ENCODE measurements at regions not wholly inside any gene's neighbourhood (a gene's known extent, or its start where the extent isn't known, plus 50 kb on each side); places are given as distances from the start of the nearest gene placed in this dataset.
"Not testable (repeated sequence)": the region's sequence is repeated elsewhere in the genome, so short reads cannot be mapped to it uniquely, and the experiment has no call there.

GRCh38 chr11:57047610-57048009 lies 58.9 kb downstream of the OR5AK2 start:
- Histone ChIP-seq H3K36me3 (ENCODE audit: control insufficient read depth, insufficient read depth, low read length) (no peaks in the 10 kb centered on the region), H3K4me1 (ENCODE audit: control insufficient read depth, insufficient read depth, low read length) (no peaks in the 10 kb centered on the region), H3K27me3 (ENCODE audit: control insufficient read depth, insufficient read depth, low read length) (no peaks in the 10 kb centered on the region), H3K4me3 (ENCODE audit: low read depth, low read length) (no peak overlapping the region), H3K9me3 (ENCODE audit: control insufficient read depth, insufficient read depth, low read length) (no peaks in the 10 kb centered on the region), H3K9ac (ENCODE audit: low read depth, low read length) (no peak overlapping the region), H3K27ac (ENCODE audit: low read depth, low read length) (no peak overlapping the region)

- no peak overlapping the region for H3K27ac ChIP-seq (ENCODE audit: low read depth, low read length)
- no peak overlapping the region for H3K4me3 ChIP-seq (ENCODE audit: low read depth, low read length)
- no peak overlapping the region for H3K9ac ChIP-seq (ENCODE audit: low read depth, low read length)
- no peaks in the 10 kb centered on the region for H3K36me3 ChIP-seq (ENCODE audit: control insufficient read depth, insufficient read depth, low read length)
- no peaks in the 10 kb centered on the region for H3K9me3 ChIP-seq (ENCODE audit: control insufficient read depth, insufficient read depth, low read length)
- H3K27me3 ChIP-seq (ENCODE audit: control insufficient read depth, insufficient read depth, low read length): no peaks in the 10 kb centered on the region
- no peaks in the 10 kb centered on the region for H3K4me1 ChIP-seq (ENCODE audit: control insufficient read depth, insufficient read depth, low read length)
Measured at GRCh38 chr11:57049749-57050148, 61.0 kb downstream of the OR5AK2 start.

GRCh38 chr11:57054817-57055216 lies 66.1 kb downstream of the OR5AK2 start:
- Histone ChIP-seq H3K27ac (ENCODE audit: low read depth, low read length) (no peak overlapping the region), H3K9me3 (ENCODE audit: control insufficient read depth, insufficient read depth, low read length) (no peaks in the 10 kb centered on the region), H3K9ac (ENCODE audit: low read depth, low read length) (no peak overlapping the region), H3K4me1 (ENCODE audit: control insufficient read depth, insufficient read depth, low read length) (no peaks in the 10 kb centered on the region), H3K36me3 (ENCODE audit: control insufficient read depth, insufficient read depth, low read length) (no peaks in the 10 kb centered on the region), H3K4me3 (ENCODE audit: low read depth, low read length) (no peak overlapping the region), H3K27me3 (ENCODE audit: control insufficient read depth, insufficient read depth, low read length) (no peaks in the 10 kb centered on the region)

- Histone ChIP-seq H3K4me3 (ENCODE audit: low read depth, low read length) (no peak overlapping the region), H3K27ac (ENCODE audit: low read depth, low read length) (no peak overlapping the region), H3K9me3 (ENCODE audit: control insufficient read depth, insufficient read depth, low read length) (0 out of 2 replicates have a peak, but pooled peaks cover under 1% of the 10 kb centered on the region), H3K36me3 (ENCODE audit: control insufficient read depth, insufficient read depth, low read length) (no peaks in the 10 kb centered on the region), H3K9ac (ENCODE audit: low read depth, low read length) (no peak overlapping the region), H3K4me1 (ENCODE audit: control insufficient read depth, insufficient read depth, low read length) (no peaks in the 10 kb centered on the region), H3K27me3 (ENCODE audit: control insufficient read depth, insufficient read depth, low read length) (no peaks in the 10 kb centered on the region)
Measured at GRCh38 chr11:57055744-57056143, 67.0 kb downstream of the OR5AK2 start.

GRCh38 chr11:57056735-57057134 lies 68.0 kb downstream of the OR5AK2 start:
- H3K9me3 ChIP-seq (ENCODE audit: control insufficient read depth, insufficient read depth, low read length): peaks cover 3% of the 10 kb centered on the region; the same call in 1 of the 2 replicates
- H3K27ac ChIP-seq (ENCODE audit: low read depth, low read length): no peak overlapping the region
- H3K36me3 ChIP-seq (ENCODE audit: control insufficient read depth, insufficient read depth, low read length): no peaks in the 10 kb centered on the region
- no peaks in the 10 kb centered on the region for H3K27me3 ChIP-seq (ENCODE audit: control insufficient read depth, insufficient read depth, low read length)
- H3K4me3 ChIP-seq (ENCODE audit: low read depth, low read length): no peak overlapping the region
- H3K4me1 ChIP-seq (ENCODE audit: control insufficient read depth, insufficient read depth, low read length): no peaks in the 10 kb centered on the region
- no peak overlapping the region for H3K9ac ChIP-seq (ENCODE audit: low read depth, low read length)

- H3K9ac ChIP-seq (ENCODE audit: low read depth, low read length): no peak overlapping the region
- H3K4me1 ChIP-seq (ENCODE audit: control insufficient read depth, insufficient read depth, low read length): no peaks in the 10 kb centered on the region
- no peaks in the 10 kb centered on the region for H3K36me3 ChIP-seq (ENCODE audit: control insufficient read depth, insufficient read depth, low read length)
- peaks cover 9% of the 10 kb centered on the region for H3K9me3 ChIP-seq (ENCODE audit: control insufficient read depth, insufficient read depth, low read length)
- no peaks in the 10 kb centered on the region for H3K27me3 ChIP-seq (ENCODE audit: control insufficient read depth, insufficient read depth, low read length)
- no peak overlapping the region for H3K27ac ChIP-seq (ENCODE audit: low read depth, low read length)
- H3K4me3 ChIP-seq (ENCODE audit: low read depth, low read length): no peak overlapping the region
Measured at GRCh38 chr11:57057561-57057960, 68.8 kb downstream of the OR5AK2 start.

GRCh38 chr11:57062957-57063356 lies 74.2 kb downstream of the OR5AK2 start:
- not testable (repeated sequence) for H3K27ac ChIP-seq (ENCODE audit: low read depth, low read length)

GRCh38 chr11:57069942-57070341 lies 81.2 kb downstream of the OR5AK2 start:
- Histone ChIP-seq H3K36me3 (ENCODE audit: control insufficient read depth, insufficient read depth, low read length) (no peaks in the 10 kb centered on the region), H3K4me3 (ENCODE audit: low read depth, low read length) (no peak overlapping the region), H3K9me3 (ENCODE audit: control insufficient read depth, insufficient read depth, low read length) (no peaks in the 10 kb centered on the region), H3K27ac (ENCODE audit: low read depth, low read length) (no peak overlapping the region), H3K4me1 (ENCODE audit: control insufficient read depth, insufficient read depth, low read length) (no peaks in the 10 kb centered on the region), H3K9ac (ENCODE audit: low read depth, low read length) (no peak overlapping the region), H3K27me3 (ENCODE audit: control insufficient read depth, insufficient read depth, low read length) (no peaks in the 10 kb centered on the region)

More at GRCh38 chr11:57062957-57063356, 74.2 kb downstream of the OR5AK2 start:
- H3K4me1 ChIP-seq (ENCODE audit: control insufficient read depth, insufficient read depth, low read length); H3K36me3 ChIP-seq (ENCODE audit: control insufficient read depth, insufficient read depth, low read length); H3K4me3 ChIP-seq (ENCODE audit: low read depth, low read length); H3K27me3 ChIP-seq (ENCODE audit: control insufficient read depth, insufficient read depth, low read length); H3K9ac ChIP-seq (ENCODE audit: low read depth, low read length): not testable (repeated sequence)
- H3K9me3 ChIP-seq (ENCODE audit: control insufficient read depth, insufficient read depth, low read length): peaks cover 18% of the 10 kb centered on the region

- Histone ChIP-seq H3K27ac (ENCODE audit: low read depth, low read length) (no peak overlapping the region), H3K9me3 (ENCODE audit: control insufficient read depth, insufficient read depth, low read length) (no peaks in the 10 kb centered on the region), H3K9ac (ENCODE audit: low read depth, low read length) (no peak overlapping the region), H3K36me3 (ENCODE audit: control insufficient read depth, insufficient read depth, low read length) (no peaks in the 10 kb centered on the region), H3K4me1 (ENCODE audit: control insufficient read depth, insufficient read depth, low read length) (no peaks in the 10 kb centered on the region), H3K4me3 (ENCODE audit: low read depth, low read length) (no peak overlapping the region), H3K27me3 (ENCODE audit: control insufficient read depth, insufficient read depth, low read length) (no peaks in the 10 kb centered on the region)
Measured at GRCh38 chr11:57071829-57072228, 83.1 kb downstream of the OR5AK2 start.

GRCh38 chr11:57072640-57073039 lies 83.9 kb downstream of the OR5AK2 start:
- Histone ChIP-seq H3K4me3 (ENCODE audit: low read depth, low read length) (no peak overlapping the region), H3K4me1 (ENCODE audit: control insufficient read depth, insufficient read depth, low read length) (no peaks in the 10 kb centered on the region), H3K9me3 (ENCODE audit: control insufficient read depth, insufficient read depth, low read length) (no peaks in the 10 kb centered on the region), H3K27ac (ENCODE audit: low read depth, low read length) (no peak overlapping the region), H3K27me3 (ENCODE audit: control insufficient read depth, insufficient read depth, low read length) (no peaks in the 10 kb centered on the region), H3K36me3 (ENCODE audit: control insufficient read depth, insufficient read depth, low read length) (no peaks in the 10 kb centered on the region), H3K9ac (ENCODE audit: low read depth, low read length) (no peak overlapping the region)

GRCh38 chr11:57073128-57073527 lies 84.4 kb downstream of the OR5AK2 start:
- H3K27me3 ChIP-seq (ENCODE audit: control insufficient read depth, insufficient read depth, low read length): no peaks in the 10 kb centered on the region
- H3K9ac ChIP-seq (ENCODE audit: low read depth, low read length): no peak overlapping the region
- H3K4me3 ChIP-seq (ENCODE audit: low read depth, low read length): no peak overlapping the region
- H3K9me3 ChIP-seq (ENCODE audit: control insufficient read depth, insufficient read depth, low read length): no peaks in the 10 kb centered on the region
- no peaks in the 10 kb centered on the region for H3K4me1 ChIP-seq (ENCODE audit: control insufficient read depth, insufficient read depth, low read length)
- H3K36me3 ChIP-seq (ENCODE audit: control insufficient read depth, insufficient read depth, low read length): no peaks in the 10 kb centered on the region
- no peak overlapping the region for H3K27ac ChIP-seq (ENCODE audit: low read depth, low read length)

GRCh38 chr11:57081356-57081755 lies 92.6 kb downstream of the OR5AK2 start:
- no peaks in the 10 kb centered on the region; the same call in 1 of the 2 replicates for H3K9me3 ChIP-seq (ENCODE audit: control insufficient read depth, insufficient read depth, low read length)
- peak overlapping the region; percentile 2 for H3K27ac ChIP-seq (ENCODE audit: low read depth, low read length)
- no peaks in the 10 kb centered on the region for H3K27me3 ChIP-seq (ENCODE audit: control insufficient read depth, insufficient read depth, low read length)
- H3K4me1 ChIP-seq (ENCODE audit: control insufficient read depth, insufficient read depth, low read length): peaks cover 7% of the 10 kb centered on the region; the same call in 1 of the 2 replicates
- H3K36me3 ChIP-seq (ENCODE audit: control insufficient read depth, insufficient read depth, low read length): no peaks in the 10 kb centered on the region
- H3K9ac ChIP-seq (ENCODE audit: low read depth, low read length): no peak overlapping the region
- no peak overlapping the region for H3K4me3 ChIP-seq (ENCODE audit: low read depth, low read length)

Measured in HUES48 (cell line).